HepG2 (cell line): ENCODE measurements at regions not wholly inside any gene's neighbourhood (a gene's known extent, or its start where the extent isn't known, plus 50 kb on each side); places are given as distances from the start of the nearest gene placed in this dataset.

Source experiments
- CREM ChIP-seq, 2 experiments: sonication (generic) in 1 of 2; formaldehyde crosslinking in 1 of 2; IDR thresholded peaks; 2 replicates each; pipeline versions ENCODE4 v1.4.0 to v1.6.1; 2016 to 2020; ENCODE audit warnings: antibody characterized with exemption in 1 of 2, mild to moderate bottlenecking in 1 of 2, missing genetic modification reagents in 1 of 2
- EP300 ChIP-seq, 3 experiments: sonication (generic) in 1 of 3; formaldehyde crosslinking in 1 of 3; IDR thresholded peaks; 2 replicates each; pipeline versions ENCODE4 v1.5.1 to v1.6.1; 2011 to 2020; ENCODE audit warnings: low read depth in 2 of 3, low read length in 2 of 3, borderline replicate concordance in 1 of 3, improper control_type of control experiment in 1 of 3, mild to moderate bottlenecking in 1 of 3, missing genetic modification reagents in 1 of 3, moderate library complexity in 1 of 3
- KIAA2018 ChIP-seq: sonication (generic); formaldehyde crosslinking; IDR thresholded peaks from 2 replicates; pipeline ENCODE4 v1.5.0; 2020; ENCODE audit warnings: mild to moderate bottlenecking, missing genetic modification reagents, borderline replicate concordance
- RAD51 ChIP-seq: fragments of 450-650 bp; IDR thresholded peaks from 2 replicates; pipeline ENCODE4 v1.6.1; 2016; ENCODE audit warnings: borderline replicate concordance
- RBM22 ChIP-seq: fragments of 200-400 bp; formaldehyde crosslinking; optimal IDR thresholded peaks from 2 replicates; pipeline ENCODE3; 2017; ENCODE audit warnings: mild to moderate bottlenecking, low read length, moderate library complexity
- WIZ ChIP-seq: sonication (generic); formaldehyde crosslinking; IDR thresholded peaks from 2 replicates; pipeline ENCODE4 v1.5.1; 2020; ENCODE audit warnings: mild to moderate bottlenecking, missing genetic modification reagents
- ZFX ChIP-seq: sonication (generic); formaldehyde crosslinking; IDR thresholded peaks from 2 replicates; pipeline ENCODE4 v1.4.0; 2020; ENCODE audit warnings: mild to moderate bottlenecking, low read depth, missing genetic modification reagents, moderate library complexity
- ZNF660 ChIP-seq: sonication (generic); formaldehyde crosslinking; IDR thresholded peaks from 2 replicates; pipeline ENCODE4 v1.5.1; 2020; ENCODE audit warnings: mild to moderate bottlenecking, low read depth, missing genetic modification reagents, borderline replicate concordance

- TF ChIP-seq WIZ (CRISPR knock-in tag), result no peak
- TF ChIP-seq EP300 (IDR thresholded peaks at IDR 0.05; ENCODE audit: low read depth in 2 of 2, low read length in 2 of 2), result no peak
- no peak for TF ChIP-seq EP300 (CRISPR knock-in tag; IDR thresholded peaks at IDR 0.05; ENCODE audit: borderline replicate concordance)
- TF ChIP-seq RBM22, result no peak
- no peak for TF ChIP-seq CREM (IDR thresholded peaks at IDR 0.05)
- TF ChIP-seq CREM (CRISPR knock-in tag; IDR thresholded peaks at IDR 0.05), result no peak
- TF ChIP-seq ZNF660 (CRISPR knock-in tag), result no peak
- TF ChIP-seq RAD51, result no peak
- TF ChIP-seq KIAA2018 (CRISPR knock-in tag), result no peak
- TF ChIP-seq ZFX (CRISPR knock-in tag), result no peak
Measured at GRCh38 chr7:67311901-67312300, 315.3 kb downstream of the TYW1 start.
